ENCODE measurements at regions not wholly inside any gene's neighbourhood (a gene's known extent, or its start where the extent isn't known, plus 50 kb on each side); places are given as distances from the start of the nearest gene placed in this dataset.

DNA sequence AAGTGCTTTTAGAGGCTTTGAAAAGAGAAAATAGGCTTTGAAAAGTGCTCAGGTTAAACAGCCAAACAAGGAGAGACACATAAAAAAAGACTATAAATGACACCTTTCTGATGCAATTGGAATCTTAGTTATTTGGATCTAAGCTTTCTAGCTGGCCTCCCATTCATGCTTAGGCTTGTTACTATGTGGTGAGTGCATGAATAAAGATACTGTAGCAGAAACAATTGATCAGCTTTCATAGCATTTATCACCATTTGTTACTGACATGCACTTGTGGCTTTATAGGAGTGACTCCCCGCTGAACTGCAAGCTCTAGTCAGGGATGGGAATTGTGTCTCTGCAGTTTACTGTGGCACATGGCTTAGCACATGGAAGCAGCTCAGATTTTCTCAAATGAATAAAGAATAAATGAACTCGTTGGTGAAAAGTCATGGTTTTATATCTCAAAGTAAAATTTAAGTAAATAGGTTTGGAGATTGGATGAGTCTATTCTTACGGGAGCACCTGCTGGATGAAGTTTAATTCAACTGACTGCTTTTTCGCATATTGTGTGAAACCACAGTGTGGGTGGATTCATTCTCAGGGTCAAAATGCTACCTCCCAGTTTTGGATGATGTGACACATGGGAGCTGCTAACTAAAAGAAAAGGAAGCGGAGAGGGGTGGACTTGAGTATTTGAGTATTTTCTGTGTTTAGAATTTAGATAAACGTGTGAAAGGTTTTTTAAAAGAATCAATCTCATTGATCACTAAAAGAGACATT is 91.1 kb upstream of the NOL4 start:
- TF ChIP-seq POLR2A (IDR thresholded peaks at IDR 0.05; ENCODE audit: low read depth, low read length) (no peak), TAF1 (IDR thresholded peaks at IDR 0.05; ENCODE audit: low read depth, low read length) (no peak)

Measured in GM12891 (cell line).